ENCODE measurements at regions not wholly inside any gene's neighbourhood (a gene's known extent, or its start where the extent isn't known, plus 50 kb on each side); places are given as distances from the start of the nearest gene placed in this dataset.

- peaks cover 2% of the 10 kb centered on the region for H3K9me3 Mint-ChIP-seq
- Histone ChIP-seq H3K4me2 (no peak overlapping the region), H3K79me2 (ENCODE audit: low read depth) (no peaks in the 10 kb centered on the region), H3K27ac (no peak overlapping the region), H4K20me1 (ENCODE audit: low read depth) (no peaks in the 10 kb centered on the region), H3K27me3 (no peaks in the 10 kb centered on the region), H2AFZ (replicated peaks) (no peak overlapping the region), H3K4me3 (no peak overlapping the region), H3K9ac (no peak overlapping the region), H3F3A (ENCODE audit: low read depth) (no peaks in the 10 kb centered on the region), H3K4me1 (no peaks in the 10 kb centered on the region), H3K9me3 (ENCODE audit: low read depth) (no peaks in the 10 kb centered on the region), H3K36me3 (no peaks in the 10 kb centered on the region)
- no peak overlapping the region for H3K27ac Mint-ChIP-seq
- no peaks in the 10 kb centered on the region for H3K27me3 Mint-ChIP-seq (ENCODE audit: insufficient read depth, low read depth)
- H3K4me3 Mint-ChIP-seq: no peak overlapping the region
- DNase-seq (ENCODE audit: low spot score): no peak
- H3K4me1 Mint-ChIP-seq: no peaks in the 10 kb centered on the region
- TF ChIP-seq EZH2 (IDR thresholded peaks at IDR 0.05) (no peak), EZH2phosphoT487 (IDR thresholded peaks at IDR 0.05) (no peak), CTCF (IDR thresholded peaks at IDR 0.05) (no peak)
- peaks cover under 1% of the 10 kb centered on the region for H3K36me3 Mint-ChIP-seq
Observed at GRCh38 chr2:172667581-172668325, 67.9 kb upstream of the RAPGEF4 start.

DNA sequence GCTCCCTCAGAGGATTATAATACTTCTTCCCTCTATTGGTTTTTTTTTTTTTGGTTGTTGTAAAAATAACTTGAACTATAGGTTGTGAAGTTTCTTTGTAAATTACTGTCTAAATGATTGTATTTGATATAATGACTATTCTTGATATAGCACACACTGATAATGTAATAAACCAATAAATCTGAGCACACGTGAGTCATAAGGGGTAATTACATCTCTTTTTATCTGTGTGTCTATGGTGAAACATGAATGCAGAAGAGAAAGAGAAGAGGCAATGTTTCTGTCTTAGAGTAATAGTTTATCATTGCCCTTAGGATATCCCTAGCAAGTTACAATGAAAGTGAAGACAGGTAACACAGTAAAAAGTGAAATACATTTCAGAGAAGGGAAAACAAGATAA is 64.1 kb upstream of the RAPGEF4 start:
- no peak overlapping the region for H2AFZ ChIP-seq (replicated peaks)
- Mint-ChIP-seq H3K27me3 (ENCODE audit: insufficient read depth, low read depth) (no peaks in the 10 kb centered on the region), H3K4me1 (no peaks in the 10 kb centered on the region), H3K4me3 (no peak overlapping the region), H3K36me3 (no peaks in the 10 kb centered on the region), H3K27ac (no peak overlapping the region), H3K9me3 (peaks cover 10% of the 10 kb centered on the region)
- H4K20me1 ChIP-seq (ENCODE audit: low read depth): no peaks in the 10 kb centered on the region
- H3K9ac ChIP-seq: no peak overlapping the region
- no peak overlapping the region for H3K4me2 ChIP-seq
- no peak overlapping the region for H3K4me3 ChIP-seq
- no peak overlapping the region for H3K27ac ChIP-seq
- H3K4me1 ChIP-seq: no peaks in the 10 kb centered on the region
- H3F3A ChIP-seq (ENCODE audit: low read depth): no peaks in the 10 kb centered on the region
- no peaks in the 10 kb centered on the region for H3K36me3 ChIP-seq
- TF ChIP-seq EZH2 (IDR thresholded peaks at IDR 0.05) (no peak), CTCF (IDR thresholded peaks at IDR 0.05) (no peak), EZH2phosphoT487 (IDR thresholded peaks at IDR 0.05) (no peak)
- no peaks in the 10 kb centered on the region for H3K9me3 ChIP-seq (ENCODE audit: low read depth)
- H3K27me3 ChIP-seq: no peaks in the 10 kb centered on the region
- DNase-seq (ENCODE audit: low spot score): no peak
- no peaks in the 10 kb centered on the region for H3K79me2 ChIP-seq (ENCODE audit: low read depth)

- no peak overlapping the region for H3K9ac ChIP-seq
- no peaks in the 10 kb centered on the region for H3K9me3 ChIP-seq (ENCODE audit: low read depth)
- no peak for DNase-seq (ENCODE audit: low spot score)
- Mint-ChIP-seq H3K4me1 (no peaks in the 10 kb centered on the region), H3K9me3 (peaks cover 10% of the 10 kb centered on the region), H3K27ac (no peak overlapping the region), H3K4me3 (no peak overlapping the region), H3K36me3 (no peaks in the 10 kb centered on the region), H3K27me3 (ENCODE audit: insufficient read depth, low read depth) (no peaks in the 10 kb centered on the region)
- no peaks in the 10 kb centered on the region for H3F3A ChIP-seq (ENCODE audit: low read depth)
- no peaks in the 10 kb centered on the region for H3K27me3 ChIP-seq
- TF ChIP-seq EZH2phosphoT487 (IDR thresholded peaks at IDR 0.05): no peak
- no peak for TF ChIP-seq CTCF (IDR thresholded peaks at IDR 0.05)
- TF ChIP-seq EZH2 (IDR thresholded peaks at IDR 0.05): no peak
- no peaks in the 10 kb centered on the region for H3K36me3 ChIP-seq
- no peaks in the 10 kb centered on the region for H3K79me2 ChIP-seq (ENCODE audit: low read depth)
- H3K27ac ChIP-seq: no peak overlapping the region
- H3K4me1 ChIP-seq: no peaks in the 10 kb centered on the region
- H3K4me2 ChIP-seq: no peak overlapping the region
- no peak overlapping the region for H3K4me3 ChIP-seq
- H2AFZ ChIP-seq (replicated peaks): no peak overlapping the region
- no peaks in the 10 kb centered on the region for H4K20me1 ChIP-seq (ENCODE audit: low read depth)
Observed at GRCh38 chr2:172672114-172672513, 63.5 kb upstream of the RAPGEF4 start.
